OCI-LY7 (cell line): ENCODE measurements at regions not wholly inside any gene's neighbourhood (a gene's known extent, or its start where the extent isn't known, plus 50 kb on each side); places are given as distances from the start of the nearest gene placed in this dataset.
"Not testable (repeated sequence)": the region's sequence is repeated elsewhere in the genome, so short reads cannot be mapped to it uniquely, and the experiment has no call there.

Source experiments
- BruUV-seq: library from RNA; stranded (reverse); fragments of 400-500 nt; replicated peaks from 2 replicates; lab custom pipeline; 2021; lab: Mats Ljungman, UMichigan
- CTCF ChIA-PET: fragments of 300-600 bp; sonication (Branson Sonifier 250); formaldehyde crosslinking; loops from one replicate; lab custom pipeline; 2022; ENCODE audit warnings: antibody characterized with exemption; ENCODE audit not compliant: unreplicated experiment; lab: Charles Lee
- POLR2A ChIA-PET: fragments of 300-600 bp; sonication (Branson Sonifier 250); formaldehyde crosslinking; loops from one replicate; lab custom pipeline; 2022; ENCODE audit warnings: antibody characterized with exemption; lab: Charles Lee
- DNase-seq: peaks from one replicate; pipeline ENCODE4 v3.0.0-alpha.2; 2015; ENCODE audit warnings: low spot score
- H2AFZ ChIP-seq: fragments of 200-600 bp; sonication (generic), shearing (Covaris generic); 2 replicates; pipeline ENCODE4 v1.6.1; 2014; ENCODE audit warnings: mild to moderate bottlenecking, antibody characterized with exemption, low read length, moderate library complexity
- H3K27ac ChIP-seq: fragments of 200-600 bp; sonication (generic); 2 replicates; pipeline ENCODE4 v1.5.1; 2014; ENCODE audit warnings: mixed run types, low read depth, mild to moderate bottlenecking, moderate library complexity, low read length, inconsistent platforms; ENCODE audit not compliant: poor library complexity, severe bottlenecking
- H3K36me3 ChIP-seq: fragments of 200-600 bp; sonication (generic); 2 replicates; pipeline ENCODE4 v1.6.1; 2014; ENCODE audit warnings: mild to moderate bottlenecking, antibody characterized with exemption, low read length, moderate library complexity, mixed read lengths; ENCODE audit not compliant: insufficient read depth
- H3K4me1 ChIP-seq: fragments of 200-600 bp; sonication (generic); 2 replicates; pipeline ENCODE4 v1.5.1; 2014; ENCODE audit warnings: mild to moderate bottlenecking, low read length; ENCODE audit not compliant: insufficient read depth, poor library complexity, severe bottlenecking
- H3K4me2 ChIP-seq: fragments of 200-600 bp; sonication (generic); 2 replicates; pipeline ENCODE4 v1.6.1; 2014; ENCODE audit warnings: mild to moderate bottlenecking, low read length
- H3K4me3 ChIP-seq: fragments of 200-600 bp; sonication (generic); 2 replicates; pipeline ENCODE4 v1.5.1; 2014; ENCODE audit warnings: mild to moderate bottlenecking, low read depth, low read length; ENCODE audit not compliant: poor library complexity, severe bottlenecking
- H3K79me2 ChIP-seq: fragments of 200-600 bp; sonication (generic); 2 replicates; pipeline ENCODE4 v1.6.1; 2016; ENCODE audit warnings: low read depth, mild to moderate bottlenecking, low read length, moderate library complexity, mixed read lengths; ENCODE audit not compliant: insufficient read depth
- H3K9me2 ChIP-seq: fragments of 200-600 bp; sonication (generic); 2 replicates; pipeline ENCODE4 v1.6.1; 2016; ENCODE audit warnings: mild to moderate bottlenecking, low read length, mixed read lengths; ENCODE audit not compliant: insufficient read depth
- H3K9me3 ChIP-seq: fragments of 200-600 bp; sonication (generic); 2 replicates; pipeline ENCODE4 v1.6.1; 2014; ENCODE audit warnings: mild to moderate bottlenecking, mixed run types, low read length, mixed read lengths
- H4K20me1 ChIP-seq: fragments of 200-600 bp; sonication (generic); 2 replicates; pipeline ENCODE4 v1.6.1; 2014; ENCODE audit warnings: mild to moderate bottlenecking, antibody characterized with exemption, low read length, moderate library complexity, mixed read lengths; ENCODE audit not compliant: insufficient read depth
- EZH2phosphoT487 ChIP-seq: fragments of 200-600 bp; sonication (generic); IDR thresholded peaks from 2 replicates; pipeline ENCODE4 v1.6.1; 2018; ENCODE audit warnings: low read depth, borderline replicate concordance, mild to moderate bottlenecking, mixed run types, antibody characterized with exemption, low read length, moderate library complexity, mixed read lengths
- intact Hi-C: fragments of 100-400 bp; cut with micrococcal nuclease; formaldehyde crosslinking; loops from one replicate; pipeline ENCODE4 v1.10.0; 2022; ENCODE audit not compliant: unreplicated experiment
- TF ChIP-seq, protein P1 (sequence below): fragments of 200-600 bp; sonication (generic); conservative IDR thresholded peaks from 2 replicates; pipeline ENCODE4 v1.5.1; 2014; ENCODE audit warnings: mild to moderate bottlenecking, antibody characterized with exemption, low read length, moderate library complexity, mixed read lengths

- Histone ChIP-seq H3K79me2 (no peaks in the 10 kb centered on the region), H3K36me3 (no peaks in the 10 kb centered on the region), H3K9me2 (no peaks in the 10 kb centered on the region), H3K27ac (no peak overlapping the region), H3K4me1 (no peaks in the 10 kb centered on the region), H4K20me1 (no peaks in the 10 kb centered on the region), H3K9me3 (no peaks in the 10 kb centered on the region), H2AFZ (no peak overlapping the region), H3K4me3 (no peak overlapping the region), H3K4me2 (no peak overlapping the region)
- TF ChIP-seq EZH2phosphoT487 = no peak
- TF ChIP-seq, protein P1, sequence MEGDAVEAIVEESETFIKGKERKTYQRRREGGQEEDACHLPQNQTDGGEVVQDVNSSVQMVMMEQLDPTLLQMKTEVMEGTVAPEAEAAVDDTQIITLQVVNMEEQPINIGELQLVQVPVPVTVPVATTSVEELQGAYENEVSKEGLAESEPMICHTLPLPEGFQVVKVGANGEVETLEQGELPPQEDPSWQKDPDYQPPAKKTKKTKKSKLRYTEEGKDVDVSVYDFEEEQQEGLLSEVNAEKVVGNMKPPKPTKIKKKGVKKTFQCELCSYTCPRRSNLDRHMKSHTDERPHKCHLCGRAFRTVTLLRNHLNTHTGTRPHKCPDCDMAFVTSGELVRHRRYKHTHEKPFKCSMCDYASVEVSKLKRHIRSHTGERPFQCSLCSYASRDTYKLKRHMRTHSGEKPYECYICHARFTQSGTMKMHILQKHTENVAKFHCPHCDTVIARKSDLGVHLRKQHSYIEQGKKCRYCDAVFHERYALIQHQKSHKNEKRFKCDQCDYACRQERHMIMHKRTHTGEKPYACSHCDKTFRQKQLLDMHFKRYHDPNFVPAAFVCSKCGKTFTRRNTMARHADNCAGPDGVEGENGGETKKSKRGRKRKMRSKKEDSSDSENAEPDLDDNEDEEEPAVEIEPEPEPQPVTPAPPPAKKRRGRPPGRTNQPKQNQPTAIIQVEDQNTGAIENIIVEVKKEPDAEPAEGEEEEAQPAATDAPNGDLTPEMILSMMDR = no peak
- POLR2A ChIA-PET = interaction anchor here (0.6 kb wide), 1 partner anchor 404 kb away, joined by 3 read pairs; no protein-coding TSS in a partner anchor
- intact Hi-C loops = no loop called here
- BruUV-seq = no TSS peak
- DNase-seq = no peak
- CTCF ChIA-PET = no interaction called here
Measured at GRCh38 chr4:82124365-82124764, 249.4 kb downstream of the HNRNPD start.

GRCh38 chr4:82123934-82124333, 249.9 kb downstream of the HNRNPD start:
- peak; percentile 8 for DNase-seq
- no peaks in the 10 kb centered on the region for H3K79me2 ChIP-seq
- no peak overlapping the region for H3K27ac ChIP-seq
- H3K9me3 ChIP-seq = no peaks in the 10 kb centered on the region
- BruUV-seq = no TSS peak
- H3K9me2 ChIP-seq = no peaks in the 10 kb centered on the region
- H4K20me1 ChIP-seq = no peaks in the 10 kb centered on the region
- POLR2A ChIA-PET = interaction anchor here (0.6 kb wide), 1 partner anchor 405 kb away, joined by 3 read pairs; no protein-coding TSS in a partner anchor
- intact Hi-C loops = no loop called here
- CTCF ChIA-PET = no interaction called here
- no peak overlapping the region for H3K4me3 ChIP-seq
- no peaks in the 10 kb centered on the region for H3K4me1 ChIP-seq
- no peak for TF ChIP-seq EZH2phosphoT487
- TF ChIP-seq, protein P1 = peak; percentile 49; the same call in 1 of the 2 replicates
- H3K4me2 ChIP-seq = no peak overlapping the region
- H3K36me3 ChIP-seq = no peaks in the 10 kb centered on the region
- H2AFZ ChIP-seq = no peak overlapping the region

DNA sequence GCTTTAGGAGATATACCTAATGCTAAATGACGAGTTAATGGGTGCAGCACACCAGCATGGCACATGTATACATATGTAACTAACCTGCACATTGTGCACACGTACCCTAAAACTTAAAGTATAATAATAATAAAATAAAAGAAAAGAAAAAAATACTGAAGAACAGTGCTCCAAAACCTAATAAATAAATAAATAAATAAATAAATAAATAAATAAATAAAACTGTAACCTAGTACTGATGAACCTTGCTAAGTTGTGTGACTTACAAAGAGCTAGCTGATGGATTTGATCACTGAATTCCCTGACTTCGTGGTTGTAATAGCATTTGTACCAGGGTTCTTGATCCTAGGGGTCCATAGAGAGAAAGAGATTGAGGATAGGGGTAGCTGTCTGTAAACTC, 258.6 kb downstream of the HNRNPD start:
- H2AFZ ChIP-seq, BruUV-seq, H3K79me2 ChIP-seq, CTCF ChIA-PET, H3K9me3 ChIP-seq, H3K9me2 ChIP-seq, H3K4me2 ChIP-seq, DNase-seq, intact Hi-C loops, H3K4me3 ChIP-seq, H3K4me1 ChIP-seq, H4K20me1 ChIP-seq, H3K27ac ChIP-seq, POLR2A ChIA-PET, H3K36me3 ChIP-seq: not testable (repeated sequence)
